ENCODE measurements at regions not wholly inside any gene's neighbourhood (a gene's known extent, or its start where the extent isn't known, plus 50 kb on each side); places are given as distances from the start of the nearest gene placed in this dataset.
"Not testable (repeated sequence)": the region's sequence is repeated elsewhere in the genome, so short reads cannot be mapped to it uniquely, and the experiment has no call there.

DNA sequence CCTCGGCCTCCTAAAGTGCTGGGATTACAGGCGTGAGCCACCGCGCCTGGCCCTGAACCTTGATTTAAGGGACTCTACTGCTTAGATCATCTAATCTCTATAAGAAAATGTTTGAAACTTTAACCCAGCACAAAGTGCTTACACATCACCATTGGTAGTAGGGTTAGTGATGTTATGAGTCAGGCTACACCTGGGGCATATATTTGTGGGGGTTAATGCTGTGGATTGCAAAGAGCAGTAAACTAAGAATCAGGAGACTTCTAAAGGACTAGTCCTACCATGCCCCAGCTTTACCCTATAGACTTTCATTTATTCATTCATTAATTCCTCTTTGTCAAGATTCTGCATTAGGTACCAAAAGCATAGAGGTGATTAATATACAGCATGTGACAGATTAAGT, 880.5 kb downstream of the TTLL7 start:
- 93 to 98% methylated on average over 4 of the region's 4 CpGs for WGBS, 2 donors
- no peaks in the 10 kb centered on the region for H3K36me3 ChIP-seq
- H3K27me3 ChIP-seq, result no peaks in the 10 kb centered on the region
- H3K27ac ChIP-seq, result no peak overlapping the region
- no peaks in the 10 kb centered on the region for H3K4me1 ChIP-seq
- no peak overlapping the region for H3K4me3 ChIP-seq
- TF ChIP-seq POLR2AphosphoS5 (IDR thresholded peaks at IDR 0.05), result no peak
- TF ChIP-seq, protein P1, sequence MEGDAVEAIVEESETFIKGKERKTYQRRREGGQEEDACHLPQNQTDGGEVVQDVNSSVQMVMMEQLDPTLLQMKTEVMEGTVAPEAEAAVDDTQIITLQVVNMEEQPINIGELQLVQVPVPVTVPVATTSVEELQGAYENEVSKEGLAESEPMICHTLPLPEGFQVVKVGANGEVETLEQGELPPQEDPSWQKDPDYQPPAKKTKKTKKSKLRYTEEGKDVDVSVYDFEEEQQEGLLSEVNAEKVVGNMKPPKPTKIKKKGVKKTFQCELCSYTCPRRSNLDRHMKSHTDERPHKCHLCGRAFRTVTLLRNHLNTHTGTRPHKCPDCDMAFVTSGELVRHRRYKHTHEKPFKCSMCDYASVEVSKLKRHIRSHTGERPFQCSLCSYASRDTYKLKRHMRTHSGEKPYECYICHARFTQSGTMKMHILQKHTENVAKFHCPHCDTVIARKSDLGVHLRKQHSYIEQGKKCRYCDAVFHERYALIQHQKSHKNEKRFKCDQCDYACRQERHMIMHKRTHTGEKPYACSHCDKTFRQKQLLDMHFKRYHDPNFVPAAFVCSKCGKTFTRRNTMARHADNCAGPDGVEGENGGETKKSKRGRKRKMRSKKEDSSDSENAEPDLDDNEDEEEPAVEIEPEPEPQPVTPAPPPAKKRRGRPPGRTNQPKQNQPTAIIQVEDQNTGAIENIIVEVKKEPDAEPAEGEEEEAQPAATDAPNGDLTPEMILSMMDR (IDR thresholded peaks at IDR 0.05), result no peak
- no peak for TF ChIP-seq POLR2A (IDR thresholded peaks at IDR 0.05)
- TF ChIP-seq EP300 (IDR thresholded peaks at IDR 0.05), result no peak
- intact Hi-C loops (cut with DNase I), result no loop called here
- no peaks in the 10 kb centered on the region for H3K9me3 ChIP-seq
- no peak for DNase-seq

DNA sequence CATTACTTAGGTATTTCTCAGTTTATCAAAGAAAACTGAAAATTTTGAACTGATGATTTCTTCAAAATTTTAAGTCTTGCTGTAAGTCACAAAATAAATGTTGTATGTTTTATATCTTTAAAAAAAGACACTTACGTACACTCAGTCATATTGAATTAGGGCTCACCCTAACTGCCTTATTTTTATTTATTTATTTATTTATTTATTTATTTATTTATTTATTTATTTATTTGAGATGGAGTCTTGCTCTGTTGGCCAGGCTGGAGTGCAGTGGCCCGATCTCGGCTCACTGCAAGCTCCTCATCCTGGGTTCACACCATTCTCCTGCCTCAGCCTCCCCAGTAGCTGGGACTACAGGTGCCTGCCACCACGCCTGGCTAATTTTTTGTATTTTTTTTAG, 881.9 kb downstream of the TTLL7 start:
- H3K9me3 ChIP-seq; H3K36me3 ChIP-seq; H3K27me3 ChIP-seq; H3K4me1 ChIP-seq; DNase-seq; intact Hi-C loops (cut with DNase I); H3K27ac ChIP-seq; H3K4me3 ChIP-seq: not testable (repeated sequence)
- 94 to 95% methylated on average over 4 of the region's 4 CpGs for WGBS, 2 donors

DNA sequence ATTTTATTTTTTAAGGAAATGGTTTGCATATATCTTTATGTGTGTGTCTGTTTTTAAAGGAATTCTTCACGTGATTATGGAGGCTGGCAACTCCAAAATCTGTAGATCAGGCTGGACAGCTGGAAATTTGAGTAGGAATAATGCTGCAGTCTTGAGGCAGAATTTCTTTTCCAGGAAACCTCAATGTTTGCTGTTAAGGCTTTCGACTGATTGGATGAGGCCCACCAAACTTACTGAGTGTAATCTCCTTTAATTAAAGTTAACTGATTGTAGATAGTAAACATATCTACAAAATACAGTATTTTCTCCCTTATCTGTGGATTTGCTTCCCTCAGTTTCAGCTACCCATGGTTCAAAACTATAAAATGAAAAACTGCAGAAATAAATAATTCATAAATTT, 883.1 kb downstream of the TTLL7 start:
- no peak for TF ChIP-seq EP300 (IDR thresholded peaks at IDR 0.05)
- no peak for TF ChIP-seq POLR2AphosphoS5 (IDR thresholded peaks at IDR 0.05)
- no peak for TF ChIP-seq POLR2A (IDR thresholded peaks at IDR 0.05)
- TF ChIP-seq, protein P1 (IDR thresholded peaks at IDR 0.05), result no peak
- WGBS, 2 donors, result 84 to 90% methylated on average over 2 of the region's 2 CpGs
- no peak overlapping the region for H3K4me3 ChIP-seq
- H3K4me1 ChIP-seq, result no peaks in the 10 kb centered on the region
- H3K27ac ChIP-seq, result no peak overlapping the region
- intact Hi-C loops (cut with DNase I), result no loop called here
- H3K27me3 ChIP-seq, result no peaks in the 10 kb centered on the region
- H3K36me3 ChIP-seq, result no peaks in the 10 kb centered on the region
- no peaks in the 10 kb centered on the region for H3K9me3 ChIP-seq
- DNase-seq, result no peak

DNA sequence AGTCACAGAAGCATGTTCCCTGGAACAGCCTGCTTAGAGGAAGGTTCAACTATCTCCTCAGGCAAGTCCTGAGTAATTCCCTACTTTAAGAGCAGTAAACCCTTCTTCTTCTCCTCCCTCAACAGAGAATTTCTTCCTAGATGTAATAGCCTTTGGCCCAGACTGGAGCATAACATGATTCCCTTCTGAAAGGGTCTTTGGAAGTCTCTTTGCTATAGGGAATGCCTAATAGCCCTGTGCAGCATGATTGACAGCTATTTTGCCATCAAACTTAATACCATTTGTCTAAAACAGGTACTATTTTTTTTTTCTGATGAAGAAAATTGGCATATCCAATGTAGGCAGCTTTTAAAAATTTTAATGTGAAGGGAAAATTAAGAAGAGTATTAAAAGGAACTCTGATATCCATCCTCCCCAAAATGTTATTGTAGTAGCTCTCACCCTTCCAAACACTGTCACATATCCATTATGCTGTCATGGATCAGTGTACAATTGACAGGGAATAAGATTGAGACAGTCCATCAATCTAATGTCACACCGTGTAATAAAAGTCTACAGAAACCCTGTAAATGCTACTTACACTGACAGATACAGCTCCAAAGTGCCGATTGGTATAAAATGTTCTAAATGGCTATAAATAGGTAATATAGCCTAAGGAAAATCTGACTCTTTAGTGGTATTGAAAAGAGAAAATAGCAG, 884.6 kb downstream of the TTLL7 start:
- H3K27me3 ChIP-seq, result no peaks in the 10 kb centered on the region

DNA sequence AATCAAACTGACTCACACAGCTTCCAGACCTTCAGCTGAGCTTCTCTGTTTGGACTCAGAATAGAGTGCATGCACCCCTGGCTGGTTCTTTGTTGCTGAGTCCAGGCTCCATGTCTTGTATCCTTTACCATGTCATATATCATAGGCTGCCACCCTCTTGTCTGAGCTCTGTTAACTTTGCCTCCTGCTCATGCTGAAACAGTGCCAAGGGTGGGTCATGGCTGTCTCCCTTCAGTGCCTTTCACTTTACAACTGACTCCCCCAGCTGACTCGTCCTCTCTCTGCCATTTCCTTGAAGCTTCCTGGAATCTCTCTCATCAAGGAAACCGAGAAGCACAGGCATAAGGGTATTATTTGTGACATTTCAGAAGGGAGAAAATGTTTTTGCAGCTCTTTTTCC, 885.3 kb downstream of the TTLL7 start:
- Histone ChIP-seq H3K36me3 (no peaks in the 10 kb centered on the region), H3K27ac (no peak overlapping the region), H3K4me1 (no peaks in the 10 kb centered on the region), H3K9me3 (no peaks in the 10 kb centered on the region), H3K27me3 (no peaks in the 10 kb centered on the region), H3K4me3 (no peak overlapping the region)
- TF ChIP-seq, protein P1 (IDR thresholded peaks at IDR 0.05), result no peak
- TF ChIP-seq POLR2AphosphoS5 (IDR thresholded peaks at IDR 0.05) (no peak), POLR2A (IDR thresholded peaks at IDR 0.05) (no peak), EP300 (IDR thresholded peaks at IDR 0.05) (no peak)
- DNase-seq, result no peak
- WGBS, 2 donors, result 48 to 61% methylated on average over 2 of the region's 2 CpGs
- intact Hi-C loops (cut with DNase I), result no loop called here

More for the DNA sequence above, 884.6 kb downstream of the TTLL7 start:
- H3K4me3 ChIP-seq, result no peak overlapping the region
- H3K9me3 ChIP-seq, result no peaks in the 10 kb centered on the region
- no peak for DNase-seq
- H3K4me1 ChIP-seq, result no peaks in the 10 kb centered on the region
- TF ChIP-seq, protein P1 (IDR thresholded peaks at IDR 0.05), result no peak
- no peak for TF ChIP-seq POLR2A (IDR thresholded peaks at IDR 0.05)
- intact Hi-C loops (cut with DNase I), result no loop called here
- 89 to 90% methylated on average over 2 of the region's 2 CpGs for WGBS, 2 donors
- no peaks in the 10 kb centered on the region for H3K36me3 ChIP-seq
- H3K27ac ChIP-seq, result no peak overlapping the region
